ENCODE measurements at regions not wholly inside any gene's neighbourhood (a gene's known extent, or its start where the extent isn't known, plus 50 kb on each side); places are given as distances from the start of the nearest gene placed in this dataset.

- Mint-ChIP-seq H3K4me3 (no peak overlapping the region), H3K4me1 (no peaks in the 10 kb centered on the region), H3K27ac (no peak overlapping the region), H3K36me3 (ENCODE audit: insufficient read depth in 1 of 3, low read depth in 3 of 3) (no peaks in the 10 kb centered on the region), H3K27me3 (ENCODE audit: low read depth) (no peaks in the 10 kb centered on the region; the same call in 1 of the 2 replicates), H3K9me3 (peaks cover 0 to 48% of the 10 kb centered on the region in 2 experiments)
- Histone ChIP-seq H3K23me2 (ENCODE audit: insufficient read length, low read depth, low read length, poor library complexity, severe bottlenecking) (no peaks in the 10 kb centered on the region), H3K4me2 (ENCODE audit: insufficient read depth, insufficient read length, low read length) (no peak overlapping the region), H3K18ac (ENCODE audit: insufficient read length, low read depth, low read length) (no peak overlapping the region), H3K9me3 (ENCODE audit: control insufficient read depth, low read depth, low read length) (no peaks in the 10 kb centered on the region), H4K5ac (ENCODE audit: insufficient read length, low read depth, low read length) (no peak overlapping the region), H2BK20ac (ENCODE audit: low read depth, low read length, poor library complexity, severe bottlenecking) (no peak overlapping the region), H2BK12ac (ENCODE audit: insufficient read length, low read depth, low read length) (no peak overlapping the region), H4K8ac (replicated peaks; ENCODE audit: insufficient read length, low read depth, low read length) (no peak overlapping the region), H3K9ac (ENCODE audit: extremely low read depth, insufficient read length, low read length) (no peak overlapping the region), H3K27me3 (ENCODE audit: insufficient read depth, low read length) (no peaks in the 10 kb centered on the region), H3K79me1 (ENCODE audit: insufficient read depth, low read depth, low read length, poor library complexity, severe bottlenecking) (no peaks in the 10 kb centered on the region), H3K23ac (ENCODE audit: insufficient read length, low read depth, low read length) (no peak overlapping the region), H2BK5ac (ENCODE audit: insufficient read length, low read length) (no peak overlapping the region), H2AK5ac (ENCODE audit: insufficient read length, low read length) (no peak overlapping the region), H4K91ac (ENCODE audit: insufficient read length, low read depth, low read length) (no peak overlapping the region), H3K56ac (ENCODE audit: insufficient read length, low read depth, low read length) (no peak overlapping the region), H3K4me1 (ENCODE audit: insufficient read depth, low read length) (no peaks in the 10 kb centered on the region), H3K79me2 (ENCODE audit: insufficient read depth, low read length) (no peaks in the 10 kb centered on the region), H3T11ph (ENCODE audit: low read length) (no peak overlapping the region), H3K14ac (ENCODE audit: insufficient read depth, low read length) (no peak overlapping the region), H3K27ac (ENCODE audit: insufficient read length, low read depth, low read length) (no peak overlapping the region), H4K20me1 (ENCODE audit: control insufficient read depth, insufficient read depth, insufficient read length) (no peaks in the 10 kb centered on the region), H2BK120ac (ENCODE audit: low read depth, low read length, poor library complexity, severe bottlenecking) (no peak overlapping the region), H2AFZ (ENCODE audit: low read length) (no peak overlapping the region), H3K4ac (ENCODE audit: low read depth, low read length) (no peak overlapping the region), H2BK15ac (ENCODE audit: low read depth, low read length) (no peak overlapping the region)
- no peak for DNase-seq
- no CpG with 5 or more reads among the region's 7 CpGs for WGBS (ENCODE audit: extremely low coverage, insufficient read length, low lambda C conversion rate)
- TF ChIP-seq CTCF (conservative IDR thresholded peaks at IDR 0.05), result no peak
Observed at GRCh38 chr5:75837258-75837841, 120.1 kb upstream of the POC5 start.

Data from H9 (cell line).